Lower lobe of right lung (tissue), 2 donors: ENCODE measurements at regions not wholly inside any gene's neighbourhood (a gene's known extent, or its start where the extent isn't known, plus 50 kb on each side); places are given as distances from the start of the nearest gene placed in this dataset.

Source experiments
- ATAC-seq, 2 donors: fragments of 200-7000 bp; cut with Tn5 transposase; one replicate each; pipeline ENCODE4 v1.9.1; 2020 to 2022; ENCODE audit warnings: mild to moderate bottlenecking in 2 of 2, moderate library complexity in 2 of 2
- DNase-seq: peaks from one replicate; pipeline ENCODE4 v3.0.0-alpha.2; 2020
- H3K27ac ChIP-seq: fragments of 200-600 bp; one replicate; pipeline ENCODE4 v1.8.0; 2022
- H3K27me3 ChIP-seq: fragments of 200-600 bp; one replicate; pipeline ENCODE4 v1.8.0; 2022; ENCODE audit warnings: low read depth
- H3K36me3 ChIP-seq: fragments of 200-600 bp; one replicate; pipeline ENCODE4 v1.8.0; 2022; ENCODE audit warnings: mild to moderate bottlenecking
- H3K4me1 ChIP-seq: fragments of 200-600 bp; one replicate; pipeline ENCODE4 v1.8.0; 2022
- H3K4me3 ChIP-seq: fragments of 200-600 bp; one replicate; pipeline ENCODE4 v1.8.0; 2022; ENCODE audit warnings: mild to moderate bottlenecking
- H3K9me3 ChIP-seq: fragments of 200-600 bp; one replicate; pipeline ENCODE4 v1.8.0; 2022
- intact Hi-C: fragments of 100-400 bp; cut with DNase I; formaldehyde crosslinking; loops from one replicate; pipeline ENCODE4 v1.11.0; 2022
- TF ChIP-seq, protein P1 (sequence below): fragments of 200-600 bp; IDR thresholded peaks from one replicate; pipeline ENCODE4 v1.8.0; 2022; ENCODE audit warnings: antibody characterized with exemption, mild to moderate bottlenecking
- donor health status: DM: no; HTN: yes; CAD: no; lungs with severe emphysema.

GRCh38 chr2:105682401-105682800, 62.3 kb upstream of the NCK2 start:
- H3K4me3 ChIP-seq: no peak overlapping the region
- ATAC-seq (no peak), DNase-seq (no peak)
- no peaks in the 10 kb centered on the region for H3K9me3 ChIP-seq
- no peak overlapping the region for H3K27ac ChIP-seq
- no peaks in the 10 kb centered on the region for H3K4me1 ChIP-seq
- TF ChIP-seq, protein P1, sequence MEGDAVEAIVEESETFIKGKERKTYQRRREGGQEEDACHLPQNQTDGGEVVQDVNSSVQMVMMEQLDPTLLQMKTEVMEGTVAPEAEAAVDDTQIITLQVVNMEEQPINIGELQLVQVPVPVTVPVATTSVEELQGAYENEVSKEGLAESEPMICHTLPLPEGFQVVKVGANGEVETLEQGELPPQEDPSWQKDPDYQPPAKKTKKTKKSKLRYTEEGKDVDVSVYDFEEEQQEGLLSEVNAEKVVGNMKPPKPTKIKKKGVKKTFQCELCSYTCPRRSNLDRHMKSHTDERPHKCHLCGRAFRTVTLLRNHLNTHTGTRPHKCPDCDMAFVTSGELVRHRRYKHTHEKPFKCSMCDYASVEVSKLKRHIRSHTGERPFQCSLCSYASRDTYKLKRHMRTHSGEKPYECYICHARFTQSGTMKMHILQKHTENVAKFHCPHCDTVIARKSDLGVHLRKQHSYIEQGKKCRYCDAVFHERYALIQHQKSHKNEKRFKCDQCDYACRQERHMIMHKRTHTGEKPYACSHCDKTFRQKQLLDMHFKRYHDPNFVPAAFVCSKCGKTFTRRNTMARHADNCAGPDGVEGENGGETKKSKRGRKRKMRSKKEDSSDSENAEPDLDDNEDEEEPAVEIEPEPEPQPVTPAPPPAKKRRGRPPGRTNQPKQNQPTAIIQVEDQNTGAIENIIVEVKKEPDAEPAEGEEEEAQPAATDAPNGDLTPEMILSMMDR: no peak
- no peaks in the 10 kb centered on the region for H3K36me3 ChIP-seq
- intact Hi-C loops: no loop called here
- peaks cover 4% of the 10 kb centered on the region for H3K27me3 ChIP-seq

- TF ChIP-seq, protein P1: no peak
- ATAC-seq (no peak), DNase-seq (no peak)
- no peak overlapping the region for H3K4me3 ChIP-seq
- H3K4me1 ChIP-seq: no peaks in the 10 kb centered on the region
- H3K27ac ChIP-seq: no peak overlapping the region
- H3K36me3 ChIP-seq: no peaks in the 10 kb centered on the region
- intact Hi-C loops: no loop called here
- no peaks in the 10 kb centered on the region for H3K9me3 ChIP-seq
- H3K27me3 ChIP-seq: peaks cover 4% of the 10 kb centered on the region
Observed at GRCh38 chr2:105681927-105682326, 62.8 kb upstream of the NCK2 start.

- no peak for ATAC-seq
Observed at GRCh38 chr2:105680357-105680756, 64.4 kb upstream of the NCK2 start.

DNA sequence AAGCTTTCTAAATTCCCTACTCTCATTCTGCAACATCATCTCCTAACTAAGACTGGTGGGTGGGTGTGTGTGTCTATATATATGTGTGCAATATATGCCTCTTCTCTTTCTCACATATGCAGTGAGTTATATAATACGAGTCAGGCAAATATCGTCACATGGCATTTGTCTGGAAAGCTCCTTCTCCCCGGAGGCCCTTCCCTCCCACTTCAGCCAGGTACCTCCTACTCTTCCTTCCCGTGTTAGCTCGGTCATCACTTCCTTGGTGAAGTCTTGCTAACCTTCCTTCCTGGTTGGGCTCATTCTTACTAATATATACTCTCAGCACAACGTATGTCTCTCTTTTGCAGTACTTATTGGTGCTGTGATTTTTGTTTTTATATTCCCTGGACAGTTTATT, 66.4 kb upstream of the NCK2 start:
- no peaks in the 10 kb centered on the region for H3K36me3 ChIP-seq
- H3K27me3 ChIP-seq: peaks cover 4% of the 10 kb centered on the region
- TF ChIP-seq, protein P1: no peak
- H3K9me3 ChIP-seq: no peaks in the 10 kb centered on the region
- intact Hi-C loops: no loop called here
- H3K27ac ChIP-seq: no peak overlapping the region
- DNase-seq (no peak), ATAC-seq (no peak)
- H3K4me3 ChIP-seq: no peak overlapping the region
- H3K4me1 ChIP-seq: no peaks in the 10 kb centered on the region

More at GRCh38 chr2:105680357-105680756, 64.4 kb upstream of the NCK2 start:
- Histone ChIP-seq H3K9me3 (no peaks in the 10 kb centered on the region), H3K27ac (no peak overlapping the region), H3K27me3 (peaks cover 4% of the 10 kb centered on the region), H3K4me1 (no peaks in the 10 kb centered on the region), H3K4me3 (no peak overlapping the region), H3K36me3 (no peaks in the 10 kb centered on the region)
- DNase-seq: no peak
- intact Hi-C loops: no loop called here
- TF ChIP-seq, protein P1: no peak

DNA sequence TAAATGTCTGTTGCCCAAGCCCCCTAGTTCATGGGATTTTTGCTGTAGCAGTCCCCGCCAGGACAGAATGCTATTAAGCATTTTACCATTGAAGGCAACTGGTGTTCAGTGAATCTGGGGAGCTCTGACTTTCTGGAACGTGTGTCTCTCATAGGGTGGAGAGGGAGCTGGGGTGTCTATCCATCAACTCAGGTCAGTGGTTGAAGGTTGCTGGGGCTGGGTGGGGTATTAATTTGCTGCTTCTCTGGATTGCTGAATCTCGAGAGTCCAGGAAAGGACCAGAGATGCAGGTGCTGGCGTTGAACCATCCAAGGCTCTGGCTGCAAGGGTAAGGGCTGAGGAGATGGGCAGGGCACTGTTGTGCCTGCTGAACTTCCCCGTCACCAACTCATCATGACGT, 66.8 kb upstream of the NCK2 start:
- DNase-seq: no peak
- H3K4me3 ChIP-seq: no peak overlapping the region
- H3K27ac ChIP-seq: no peak overlapping the region
- H3K36me3 ChIP-seq: no peaks in the 10 kb centered on the region
- TF ChIP-seq, protein P1: no peak
- ATAC-seq: no peak
- no peaks in the 10 kb centered on the region for H3K9me3 ChIP-seq
- H3K4me1 ChIP-seq: no peaks in the 10 kb centered on the region
- intact Hi-C loops: no loop called here
- peaks cover 4% of the 10 kb centered on the region for H3K27me3 ChIP-seq

GRCh38 chr2:105675841-105676240, 68.9 kb upstream of the NCK2 start:
- ATAC-seq: no peak
- no peak for DNase-seq
- Histone ChIP-seq H3K27me3 (peaks cover 4% of the 10 kb centered on the region), H3K9me3 (no peaks in the 10 kb centered on the region), H3K4me1 (no peaks in the 10 kb centered on the region), H3K36me3 (no peaks in the 10 kb centered on the region), H3K4me3 (no peak overlapping the region), H3K27ac (no peak overlapping the region)
- TF ChIP-seq, protein P1: no peak
- intact Hi-C loops: no loop called here
